ENCODE measurements at regions not wholly inside any gene's neighbourhood (a gene's known extent, or its start where the extent isn't known, plus 50 kb on each side); places are given as distances from the start of the nearest gene placed in this dataset.
"Not testable (repeated sequence)": the region's sequence is repeated elsewhere in the genome, so short reads cannot be mapped to it uniquely, and the experiment has no call there.

DNA sequence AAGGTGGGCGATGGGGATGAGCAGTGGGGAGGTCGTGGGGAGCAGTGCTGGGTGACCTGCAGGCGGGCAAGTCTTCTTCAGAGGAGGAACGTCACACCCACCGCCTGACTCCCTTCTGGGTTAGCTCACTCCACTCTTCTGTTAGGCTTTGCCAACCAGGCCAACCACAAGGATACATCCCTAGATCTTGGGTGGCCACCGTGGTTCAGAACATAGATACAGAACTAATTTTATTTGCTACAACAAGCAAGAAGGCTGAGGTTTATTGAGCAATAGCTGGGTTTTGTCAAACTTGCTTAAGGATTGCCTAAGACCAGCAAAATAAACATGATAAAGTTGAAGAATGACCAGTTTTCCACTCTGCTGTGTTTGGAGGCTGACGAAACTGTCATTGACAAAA is 109.4 kb downstream of the DACT1 start (continued):
- TF ChIP-seq NANOG (IDR thresholded peaks at IDR 0.05; ENCODE audit: insufficient read depth, low read depth, low read length, poor library complexity, severe bottlenecking): no peak
- TF ChIP-seq SAP30 (IDR thresholded peaks at IDR 0.05; ENCODE audit: insufficient read depth, insufficient replicate concordance, low read length): no peak

DNA sequence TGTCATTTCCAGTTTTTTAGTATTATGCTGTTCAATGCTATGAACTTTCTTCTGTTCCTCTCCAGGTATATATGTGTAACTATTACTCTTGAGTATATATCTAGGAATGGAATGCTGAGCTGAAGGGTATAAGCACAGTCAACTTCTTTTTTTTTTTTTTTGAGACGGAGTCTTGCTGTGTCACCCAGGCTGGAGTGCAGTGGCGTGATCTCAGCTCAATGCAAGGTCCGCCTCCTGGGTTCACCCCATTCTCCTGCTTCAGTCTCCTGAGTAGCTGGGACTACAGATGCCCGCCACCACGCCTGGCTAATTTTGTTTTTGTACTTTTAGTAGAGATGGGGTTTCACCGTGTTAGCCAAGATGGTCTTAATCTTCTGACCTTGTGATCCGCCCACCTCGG is 110.5 kb downstream of the DACT1 start:
- H3K23me2 ChIP-seq (ENCODE audit: low read depth, low read length); POLR2A ChIA-PET (ENCODE audit: partially characterized antibody); H4K91ac ChIP-seq (replicated peaks; ENCODE audit: insufficient read length, low read length); H4K8ac ChIP-seq (ENCODE audit: extremely low read depth, insufficient read depth, low read length); H3K27me3 ChIP-seq (replicated peaks in 1 of 4; ENCODE audit: control insufficient read depth in 3 of 4, extremely low read depth in 1 of 4, insufficient read depth in 3 of 4, low read length in 3 of 4); H3K79me1 ChIP-seq (ENCODE audit: low read depth, low read length); H2AK5ac ChIP-seq (ENCODE audit: low read depth, low read length); H3K36me3 ChIP-seq (ENCODE audit: control insufficient read depth in 2 of 4, insufficient read depth in 4 of 4, low read length in 3 of 4); H3K4me2 ChIP-seq (ENCODE audit: insufficient read depth in 1 of 2, low read depth in 2 of 2, low read length in 2 of 2); H3K4me1 ChIP-seq (replicated peaks in 1 of 4; ENCODE audit: control insufficient read depth in 3 of 4, insufficient read depth in 4 of 4, low read length in 3 of 4); H3K23ac ChIP-seq (ENCODE audit: insufficient read length); H2BK120ac ChIP-seq (replicated peaks; ENCODE audit: low read depth, low read length); H3K4ac ChIP-seq (replicated peaks; ENCODE audit: insufficient read length, low read depth, low read length); H2AFZ ChIP-seq (ENCODE audit: low read length); H2BK12ac ChIP-seq (ENCODE audit: low read depth, low read length); DNase-seq (ENCODE audit: low read depth in 1 of 2, low spot score in 2 of 2); H4K5ac ChIP-seq (ENCODE audit: insufficient read length, low read depth, low read length); H2BK15ac ChIP-seq (ENCODE audit: low read length); H3K56ac ChIP-seq (replicated peaks; ENCODE audit: insufficient read length, low read depth, low read length); H3K14ac ChIP-seq (ENCODE audit: insufficient read length); H4K20me1 ChIP-seq (replicated peaks in 1 of 2; ENCODE audit: control insufficient read depth in 1 of 2, insufficient read depth in 2 of 2, low read length in 2 of 2); CTCF ChIA-PET (ENCODE audit: partially characterized antibody); H2BK20ac ChIP-seq (ENCODE audit: low read length); H3K9me3 ChIP-seq (ENCODE audit: insufficient read depth in 2 of 2, low read depth in 1 of 2, low read length in 1 of 2); H3K27ac ChIP-seq (ENCODE audit: low read depth, low read length); H3K79me2 ChIP-seq (ENCODE audit: control insufficient read depth in 1 of 2, insufficient read depth in 2 of 2, low read length in 2 of 2); H3K4me3 ChIP-seq (ENCODE audit: extremely low read depth in 1 of 4, insufficient read depth in 2 of 4, low read depth in 3 of 4, low read length in 4 of 4); H2BK5ac ChIP-seq (ENCODE audit: low read depth, low read length); H3K18ac ChIP-seq (ENCODE audit: extremely low read depth, low read length); H3K9ac ChIP-seq (replicated peaks in 1 of 4; ENCODE audit: extremely low read depth in 1 of 4, low read depth in 3 of 4, low read length in 3 of 4); FAIRE-seq: not testable (repeated sequence)
- 96% methylated on average over 6 of the region's 8 CpGs; no CpG with 5 or more reads in 1 of the 2 experiments for WGBS, 2 experiments (ENCODE audit: extremely low coverage in 1 of 2, insufficient coverage in 1 of 2, insufficient read length in 1 of 2, insufficient replicate concordance in 2 of 2, low coverage in 1 of 2, low lambda C conversion rate in 2 of 2, missing lambda C conversion rate in 1 of 2)
